IPS DF 6.9 (cell line): ENCODE measurements at regions not wholly inside any gene's neighbourhood (a gene's known extent, or its start where the extent isn't known, plus 50 kb on each side); places are given as distances from the start of the nearest gene placed in this dataset.

ENCODE experiments used
- DNase-seq: peaks from one replicate; pipeline ENCODE4 v3.0.0-alpha.2; 2013; ENCODE audit warnings: low read depth, low spot score
- H3K27ac ChIP-seq: one replicate; pipeline ENCODE4 v1.5.1; 2013; ENCODE audit warnings: low read length, control low read depth
- H3K27me3 ChIP-seq: 2 replicates; pipeline ENCODE4 v1.6.1; 2013; ENCODE audit warnings: mild to moderate bottlenecking, low read length; ENCODE audit not compliant: control insufficient read depth, insufficient read depth
- H3K36me3 ChIP-seq: 2 replicates; pipeline ENCODE4 v1.6.1; 2013; ENCODE audit warnings: low read length; ENCODE audit not compliant: control insufficient read depth, insufficient read depth
- H3K4me1 ChIP-seq: 2 replicates; pipeline ENCODE4 v1.6.1; 2013; ENCODE audit warnings: low read length; ENCODE audit not compliant: control insufficient read depth, insufficient read depth
- H3K4me3 ChIP-seq: 2 replicates; pipeline ENCODE4 v1.5.1; 2013; ENCODE audit warnings: mild to moderate bottlenecking, low read length
- H3K9me3 ChIP-seq: 2 replicates; pipeline ENCODE4 v1.6.1; 2013; ENCODE audit warnings: low read length, inconsistent platforms; ENCODE audit not compliant: control insufficient read depth, insufficient read depth
- WGBS: extraction: QIAGEN DNeasy Blood & Tissue Kit; methylation state at CpG from one replicate; pipeline ENCODE4 v1.1.7; 2013; ENCODE audit warnings: mixed read lengths, missing lambda C conversion rate; ENCODE audit not compliant: insufficient read length, insufficient coverage; 5-methylcytosine and 5-hydroxymethylcytosine counted together

- no peak for DNase-seq
- H3K4me3 ChIP-seq, result no peak overlapping the region
- no peaks in the 10 kb centered on the region for H3K36me3 ChIP-seq
- no CpG with 5 or more reads among the region's 1 CpG for WGBS
- no peaks in the 10 kb centered on the region for H3K4me1 ChIP-seq
- no peaks in the 10 kb centered on the region for H3K27me3 ChIP-seq
- H3K9me3 ChIP-seq, result no peaks in the 10 kb centered on the region
- H3K27ac ChIP-seq, result no peak overlapping the region
Measured at GRCh38 chr10:1886039-1886438, 148.7 kb upstream of the ADARB2 start.

DNA sequence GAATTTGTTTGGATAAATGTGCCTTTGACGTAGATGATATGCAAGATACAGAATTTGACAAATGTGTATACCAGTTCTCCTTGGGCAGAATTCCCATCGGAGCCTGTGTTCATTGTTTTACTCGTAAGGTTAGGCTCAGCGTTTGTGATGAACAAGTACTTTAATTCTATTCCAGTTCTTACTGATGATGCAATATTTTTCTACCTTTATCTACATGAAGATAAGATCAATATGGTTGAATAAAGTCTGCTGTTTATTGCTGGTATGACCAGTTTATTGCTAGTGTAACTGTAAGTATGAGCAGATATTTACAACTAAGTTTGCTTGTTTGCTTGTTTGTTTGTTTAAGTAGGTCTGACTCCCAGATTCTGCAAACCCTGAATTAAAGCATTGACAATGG, 145.4 kb upstream of the ADARB2 start:
- Histone ChIP-seq H3K27ac (no peak overlapping the region), H3K4me1 (no peaks in the 10 kb centered on the region), H3K4me3 (no peak overlapping the region), H3K9me3 (no peaks in the 10 kb centered on the region), H3K36me3 (no peaks in the 10 kb centered on the region), H3K27me3 (no peaks in the 10 kb centered on the region)
- no CpG with 5 or more reads among the region's 4 CpGs for WGBS
- DNase-seq, result no peak

DNA sequence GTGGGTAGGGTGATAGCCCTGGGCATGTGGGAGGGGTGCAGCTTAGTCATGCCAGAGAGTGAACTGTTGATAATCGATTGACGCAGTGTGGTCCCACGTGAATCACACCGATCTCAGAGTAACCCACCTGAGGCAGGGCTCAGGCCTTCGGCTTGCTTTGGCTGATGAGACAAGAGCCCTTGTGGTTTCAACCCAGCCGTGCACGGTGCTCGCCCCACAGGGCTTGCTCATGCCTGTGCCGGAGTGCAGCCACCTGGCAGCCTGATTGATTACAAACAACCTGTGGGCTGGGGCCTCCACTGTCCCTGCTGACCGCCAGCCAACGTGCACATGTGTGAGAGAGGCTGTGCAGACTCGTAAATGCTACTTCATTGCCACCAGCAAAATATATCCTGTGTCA, 144.9 kb upstream of the ADARB2 start:
- H3K4me3 ChIP-seq, result no peak overlapping the region
- no peaks in the 10 kb centered on the region for H3K36me3 ChIP-seq
- H3K27ac ChIP-seq, result no peak overlapping the region
- no peaks in the 10 kb centered on the region for H3K4me1 ChIP-seq
- no peaks in the 10 kb centered on the region for H3K27me3 ChIP-seq
- no peaks in the 10 kb centered on the region for H3K9me3 ChIP-seq
- WGBS, result no CpG with 5 or more reads among the region's 12 CpGs
- DNase-seq, result no peak

DNA sequence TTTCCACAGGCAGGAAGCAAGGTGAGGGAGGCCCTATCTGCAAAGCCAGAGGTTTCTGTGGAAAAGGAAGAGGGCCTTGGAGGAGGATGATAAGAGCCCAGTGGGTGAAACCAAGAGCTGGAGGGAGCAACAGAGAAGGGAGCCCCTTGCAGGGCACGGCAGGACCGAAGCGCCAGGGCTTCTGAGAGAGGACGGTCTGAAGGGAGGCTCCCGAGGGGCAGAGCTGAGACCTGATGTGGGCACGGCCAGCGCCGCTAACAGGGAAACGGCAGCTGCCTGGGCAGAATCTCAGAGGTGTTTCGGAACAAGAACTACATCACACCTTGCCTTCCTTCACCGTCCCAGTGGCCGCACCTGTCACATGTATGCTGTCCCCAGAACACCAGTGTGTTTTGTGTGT, 144.3 kb upstream of the ADARB2 start:
- Histone ChIP-seq H3K27ac (no peak overlapping the region), H3K4me1 (no peaks in the 10 kb centered on the region), H3K27me3 (no peaks in the 10 kb centered on the region), H3K4me3 (no peak overlapping the region), H3K9me3 (no peaks in the 10 kb centered on the region), H3K36me3 (no peaks in the 10 kb centered on the region)
- WGBS, result no CpG with 5 or more reads among the region's 12 CpGs
- DNase-seq, result no peak

DNA sequence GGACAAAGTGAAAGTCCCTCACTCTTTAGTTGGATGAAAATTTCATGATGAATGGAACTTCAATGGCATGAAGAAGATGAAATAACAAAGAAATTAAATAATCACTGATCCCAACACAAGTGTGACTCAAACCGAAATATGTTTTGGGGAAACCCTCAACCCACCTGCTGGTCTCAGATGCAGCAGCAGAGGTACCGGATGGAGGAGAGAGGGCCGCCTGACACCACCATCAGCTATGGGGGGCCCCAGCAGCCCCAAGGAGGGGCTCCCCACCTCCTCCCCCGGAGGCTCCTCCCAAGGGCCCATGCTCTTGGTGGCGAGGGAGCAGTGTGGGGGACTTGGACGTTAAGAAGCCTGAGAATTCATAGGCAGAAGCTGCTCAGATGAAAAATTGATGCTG, 137.2 kb upstream of the ADARB2 start:
- no peaks in the 10 kb centered on the region for H3K9me3 ChIP-seq
- H3K27me3 ChIP-seq, result no peaks in the 10 kb centered on the region
- DNase-seq, result no peak
- WGBS, result no CpG with 5 or more reads among the region's 6 CpGs
- no peaks in the 10 kb centered on the region for H3K36me3 ChIP-seq
- H3K4me1 ChIP-seq, result no peaks in the 10 kb centered on the region
- no peak overlapping the region for H3K4me3 ChIP-seq
- H3K27ac ChIP-seq, result no peak overlapping the region

DNA sequence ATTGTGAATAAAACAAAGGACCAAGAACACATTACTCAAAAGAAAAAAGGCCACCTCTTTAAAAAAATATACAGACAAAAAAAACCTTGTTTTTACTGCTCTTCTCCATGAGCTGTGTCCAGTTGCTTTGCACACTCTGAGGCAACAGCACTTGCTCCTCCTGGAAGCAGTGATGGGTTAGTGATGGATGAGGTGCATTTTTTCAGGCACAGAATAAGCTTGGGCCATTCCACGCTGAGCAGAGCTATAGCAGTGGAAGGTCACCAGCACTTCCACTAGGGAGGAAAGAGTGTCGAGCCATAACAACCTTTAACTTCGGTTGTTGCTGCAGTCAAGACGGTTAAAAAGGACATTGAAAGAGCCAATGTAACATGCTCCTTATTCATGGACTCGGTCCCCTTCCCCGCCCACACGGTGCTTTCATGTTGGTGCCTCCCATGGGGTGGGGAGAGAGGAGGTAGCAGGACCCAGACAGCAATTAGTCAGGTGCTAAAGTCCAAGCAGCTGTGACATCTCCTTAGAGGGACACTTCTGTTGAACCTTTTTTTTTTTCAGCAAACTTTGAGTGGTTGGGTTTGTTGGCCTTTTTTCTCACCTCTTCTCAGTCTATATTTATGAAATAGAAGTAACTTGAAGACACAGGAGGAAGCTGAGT, 136.5 kb upstream of the ADARB2 start:
- DNase-seq, result no peak
- no peak overlapping the region for H3K27ac ChIP-seq
- no peaks in the 10 kb centered on the region for H3K9me3 ChIP-seq
- H3K4me3 ChIP-seq, result no peak overlapping the region
- H3K36me3 ChIP-seq, result no peaks in the 10 kb centered on the region
- no peaks in the 10 kb centered on the region for H3K27me3 ChIP-seq
- no CpG with 5 or more reads among the region's 7 CpGs for WGBS
- no peaks in the 10 kb centered on the region; the same call in 1 of the 2 replicates for H3K4me1 ChIP-seq

GRCh38 chr10:1872151-1872726, 134.9 kb upstream of the ADARB2 start:
- Histone ChIP-seq H3K27ac (no peak overlapping the region), H3K36me3 (no peaks in the 10 kb centered on the region), H3K4me1 (no peaks in the 10 kb centered on the region; the same call in 1 of the 2 replicates), H3K9me3 (no peaks in the 10 kb centered on the region), H3K27me3 (no peaks in the 10 kb centered on the region), H3K4me3 (no peak overlapping the region)
- DNase-seq, result no peak
- no CpG with 5 or more reads among the region's 7 CpGs for WGBS

DNA sequence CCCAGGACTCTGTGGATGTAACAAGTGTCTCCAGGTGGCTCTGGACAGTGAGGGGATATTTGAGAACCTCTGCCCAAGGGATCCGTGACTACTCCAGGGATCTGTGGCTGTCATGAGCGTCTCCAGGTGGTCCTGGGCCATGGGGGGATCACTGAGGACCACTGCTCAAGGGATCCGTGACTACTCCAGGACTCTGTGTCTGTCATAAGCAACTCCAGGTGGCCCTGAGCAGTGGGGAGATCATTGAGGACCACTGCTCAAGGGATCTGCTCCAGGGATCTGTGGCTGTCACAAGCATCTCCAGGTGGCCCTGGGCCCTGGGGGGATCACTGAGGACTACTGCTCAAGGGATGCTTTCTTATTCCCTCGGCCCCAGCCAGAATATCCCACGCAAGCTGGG, 133.2 kb upstream of the ADARB2 start:
- Histone ChIP-seq H3K9me3 (no peaks in the 10 kb centered on the region), H3K4me1 (no peaks in the 10 kb centered on the region; the same call in 1 of the 2 replicates), H3K36me3 (no peaks in the 10 kb centered on the region), H3K27me3 (no peaks in the 10 kb centered on the region), H3K4me3 (no peak overlapping the region), H3K27ac (no peak overlapping the region)
- no CpG with 5 or more reads among the region's 5 CpGs for WGBS
- no peak for DNase-seq

DNA sequence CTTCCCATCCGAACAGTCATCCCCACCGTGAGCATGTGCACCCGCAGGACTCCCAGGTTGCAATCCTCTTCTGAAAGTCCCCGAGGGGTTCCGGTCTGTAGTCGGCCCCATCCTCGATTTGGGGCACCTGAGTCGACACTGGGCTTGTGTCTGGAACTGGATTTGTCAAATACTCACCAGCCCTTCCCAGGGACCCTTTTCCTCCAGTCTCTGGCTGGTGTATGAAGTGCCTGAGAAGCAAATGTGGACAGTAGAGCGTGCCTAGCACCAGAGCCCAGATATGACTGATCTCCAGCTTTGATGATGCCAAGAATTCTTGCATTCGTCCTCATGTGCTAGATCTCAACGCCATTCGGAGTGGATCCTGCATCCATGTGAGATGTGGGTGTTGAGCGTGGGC, 132.5 kb upstream of the ADARB2 start:
- no CpG with 5 or more reads among the region's 13 CpGs for WGBS

DNA sequence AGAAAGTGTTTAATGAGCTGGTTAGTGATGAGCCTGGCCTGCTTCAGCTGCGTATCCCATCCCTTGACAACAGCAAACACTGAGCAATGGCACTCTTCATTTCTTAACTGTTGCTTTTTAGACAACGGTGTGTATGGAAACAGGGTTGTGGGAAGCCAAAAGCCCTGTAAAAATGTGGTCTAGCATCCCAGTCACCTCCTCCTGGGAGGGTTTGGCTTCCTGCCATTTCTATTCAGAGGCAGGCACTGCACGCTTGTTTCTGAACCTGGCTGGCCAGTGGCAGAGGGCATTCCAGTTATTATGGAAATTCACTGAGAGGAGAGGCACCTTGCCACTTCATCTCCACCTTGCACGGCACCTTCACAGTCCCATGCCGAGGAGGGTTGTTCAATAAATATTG, 123.0 kb upstream of the ADARB2 start:
- Histone ChIP-seq H3K9me3 (no peaks in the 10 kb centered on the region), H3K4me3 (no peak overlapping the region), H3K27ac (no peak overlapping the region), H3K4me1 (no peaks in the 10 kb centered on the region), H3K27me3 (no peaks in the 10 kb centered on the region), H3K36me3 (no peaks in the 10 kb centered on the region)
- DNase-seq, result no peak
- WGBS, result no CpG with 5 or more reads among the region's 5 CpGs

More for the DNA sequence above, 132.5 kb upstream of the ADARB2 start:
- no peak for DNase-seq
- Histone ChIP-seq H3K4me1 (no peaks in the 10 kb centered on the region; the same call in 1 of the 2 replicates), H3K9me3 (no peaks in the 10 kb centered on the region), H3K27ac (no peak overlapping the region), H3K36me3 (no peaks in the 10 kb centered on the region), H3K27me3 (no peaks in the 10 kb centered on the region), H3K4me3 (no peak overlapping the region)

DNA sequence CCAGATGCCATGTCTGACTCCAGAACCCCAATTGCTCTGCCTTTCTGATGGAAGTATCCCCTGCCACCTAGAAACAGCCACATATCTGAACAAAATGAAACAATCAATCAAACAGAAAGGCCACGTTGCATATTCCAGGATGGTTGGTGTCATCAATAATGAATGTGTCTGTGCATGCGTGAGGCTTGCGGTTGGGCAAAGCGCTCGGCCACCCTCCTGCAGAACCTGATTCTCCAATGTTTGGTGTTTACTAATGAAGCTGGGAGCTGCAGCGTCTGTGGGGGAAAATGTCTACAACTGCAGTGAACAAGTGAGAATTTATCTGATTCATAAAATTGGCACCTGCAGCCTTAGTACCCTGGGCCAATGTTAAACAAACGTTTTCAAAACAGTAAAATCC, 121.2 kb upstream of the ADARB2 start:
- DNase-seq, result no peak
- Histone ChIP-seq H3K27ac (no peak overlapping the region), H3K27me3 (no peaks in the 10 kb centered on the region), H3K4me3 (no peak overlapping the region), H3K36me3 (no peaks in the 10 kb centered on the region), H3K9me3 (no peaks in the 10 kb centered on the region), H3K4me1 (no peaks in the 10 kb centered on the region)
- no CpG with 5 or more reads among the region's 7 CpGs for WGBS
